Stimulated activated effector memory CD8-positive, alpha-beta T cell treated with anti-CD3 and anti-CD28 coated beads, Interleukin-12 subunit alpha, Interleukin-12 subunit beta, amount 100 ng/mL, for 72 hours (primary cell): ENCODE measurements at regions not wholly inside any gene's neighbourhood (a gene's known extent, or its start where the extent isn't known, plus 50 kb on each side); places are given as distances from the start of the nearest gene placed in this dataset.

Source experiments
- ATAC-seq: fragments of 150-1000 bp; cut with Tn5 transposase; 2 replicates; pipeline ENCODE4 v1.10.0; 2021
- DNase-seq, 2 donors: peaks; one replicate each; pipeline ENCODE4 v3.0.0; 2021 to 2022; ENCODE audit warnings: low spot score in 2 of 2
- H3K27ac Mint-ChIP-seq: one replicate; pipeline ENCODE4 v1.8.0; 2022; ENCODE audit warnings: mild to moderate bottlenecking, mixed read lengths
- H3K36me3 Mint-ChIP-seq: one replicate; pipeline ENCODE4 v1.8.0; 2022; ENCODE audit warnings: mild to moderate bottlenecking, mixed read lengths
- H3K4me1 Mint-ChIP-seq: one replicate; pipeline ENCODE4 v1.8.0; 2022; ENCODE audit warnings: mixed read lengths
- H3K4me3 Mint-ChIP-seq: one replicate; pipeline ENCODE4 v1.8.0; 2022; ENCODE audit warnings: mild to moderate bottlenecking, mixed read lengths
- H3K9me3 Mint-ChIP-seq: one replicate; pipeline ENCODE4 v1.8.0; 2022; ENCODE audit warnings: mixed read lengths

- Mint-ChIP-seq H3K4me1 (no peaks in the 10 kb centered on the region), H3K4me3 (no peak overlapping the region), H3K9me3 (no peaks in the 10 kb centered on the region), H3K27ac (no peak overlapping the region), H3K36me3 (no peaks in the 10 kb centered on the region)
- DNase-seq (no peak), ATAC-seq (no peak)
These were observed 101.7 kb upstream of the PMEPA1 start for GRCh38 chr20:57811374-57812020.

- no peak for DNase-seq
- Mint-ChIP-seq H3K36me3 (no peaks in the 10 kb centered on the region), H3K9me3 (no peaks in the 10 kb centered on the region), H3K4me1 (no peaks in the 10 kb centered on the region), H3K4me3 (no peak overlapping the region), H3K27ac (no peak overlapping the region)
- no peak for ATAC-seq
These were observed 100.9 kb upstream of the PMEPA1 start for GRCh38 chr20:57810511-57811373.

DNA sequence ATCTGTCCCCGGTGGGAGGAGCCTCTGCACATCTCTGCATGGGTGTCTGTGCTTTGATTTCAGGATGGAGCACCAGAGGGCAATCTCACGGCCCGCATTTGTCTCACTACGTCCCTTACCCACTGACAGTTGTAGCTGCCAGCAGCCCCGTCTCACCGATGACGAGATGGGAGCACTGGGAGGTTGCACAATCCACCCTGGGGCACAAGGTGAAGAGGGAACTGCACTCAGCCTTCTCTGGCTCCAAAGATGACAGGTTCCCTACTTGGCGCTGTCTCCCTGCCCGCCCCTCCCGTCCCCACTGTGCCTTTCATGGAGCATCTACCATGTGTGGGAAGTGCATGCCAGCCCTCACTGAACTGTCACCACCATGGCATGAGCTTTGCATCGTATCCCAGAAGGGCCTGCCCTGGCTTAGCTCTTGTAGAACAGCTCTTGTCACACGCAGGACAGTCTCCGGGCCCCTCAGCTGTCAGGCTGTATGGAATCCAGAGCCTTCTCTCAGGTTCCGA lies 99.9 kb upstream of the PMEPA1 start:
- Mint-ChIP-seq H3K4me1 (no peaks in the 10 kb centered on the region), H3K4me3 (no peak overlapping the region), H3K9me3 (no peaks in the 10 kb centered on the region), H3K36me3 (no peaks in the 10 kb centered on the region), H3K27ac (no peak overlapping the region)
- ATAC-seq, result no peak
- DNase-seq, result no peak

- ATAC-seq, result no peak
- no peaks in the 10 kb centered on the region for H3K4me1 Mint-ChIP-seq
- no peaks in the 10 kb centered on the region for H3K36me3 Mint-ChIP-seq
- no peak overlapping the region for H3K27ac Mint-ChIP-seq
- H3K4me3 Mint-ChIP-seq, result no peak overlapping the region
- H3K9me3 Mint-ChIP-seq, result no peaks in the 10 kb centered on the region
- no peak for DNase-seq
These were observed 99.3 kb upstream of the PMEPA1 start for GRCh38 chr20:57809149-57809548.

- H3K36me3 Mint-ChIP-seq, result no peaks in the 10 kb centered on the region
- H3K27ac Mint-ChIP-seq, result no peak overlapping the region
These were observed 98.7 kb upstream of the PMEPA1 start for GRCh38 chr20:57808264-57809070.

DNA sequence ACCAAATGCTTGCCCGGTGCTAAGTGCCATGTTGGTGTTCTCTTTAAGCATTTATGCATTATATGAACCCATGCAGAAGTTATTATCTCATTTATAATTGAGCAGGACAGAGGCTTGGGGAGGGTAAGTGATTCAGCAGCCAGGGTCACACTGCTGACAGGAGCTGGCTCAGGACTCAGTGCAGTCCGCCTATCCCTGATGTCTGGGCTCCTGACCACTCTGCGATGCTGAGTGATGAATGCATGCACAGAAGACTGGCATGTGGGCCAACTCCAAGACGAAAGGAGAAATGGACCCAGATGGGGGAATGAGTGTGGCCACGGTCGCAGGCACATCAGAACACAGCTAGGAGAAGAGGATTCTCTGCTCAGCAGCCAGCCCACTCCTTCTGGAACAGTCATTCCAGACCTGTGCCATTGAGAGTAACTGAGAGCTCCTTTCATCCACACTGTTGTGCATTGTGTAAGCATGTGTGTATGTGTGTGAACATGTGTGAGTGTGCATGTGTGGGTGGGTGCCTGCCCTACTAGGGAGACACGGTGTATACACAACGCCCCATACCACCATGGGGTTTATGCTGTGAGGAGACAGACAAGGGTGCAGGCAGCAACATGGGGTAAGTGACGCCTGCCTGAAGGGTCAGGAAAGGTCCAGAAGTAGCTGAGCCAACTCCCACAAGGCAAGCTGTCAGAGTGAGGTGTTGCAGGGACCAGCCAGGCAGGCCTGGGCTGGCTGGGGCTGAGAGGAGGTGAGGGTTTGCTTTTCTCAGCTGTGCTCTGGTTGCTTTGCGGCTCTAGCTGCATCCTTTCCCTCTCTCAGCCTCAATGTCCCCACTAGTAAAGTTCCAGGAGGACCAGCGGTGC lies 97.8 kb upstream of the PMEPA1 start:
- Mint-ChIP-seq H3K4me3 (no peak overlapping the region), H3K9me3 (no peaks in the 10 kb centered on the region), H3K36me3 (no peaks in the 10 kb centered on the region), H3K27ac (no peak overlapping the region), H3K4me1 (no peaks in the 10 kb centered on the region)
- DNase-seq, result no peak
- no peak for ATAC-seq

More at GRCh38 chr20:57808264-57809070, 98.7 kb upstream of the PMEPA1 start:
- DNase-seq, result no peak
- Mint-ChIP-seq H3K4me3 (no peak overlapping the region), H3K9me3 (no peaks in the 10 kb centered on the region), H3K4me1 (no peaks in the 10 kb centered on the region)
- no peak for ATAC-seq

GRCh38 chr20:57806975-57807374 lies 97.2 kb upstream of the PMEPA1 start:
- Mint-ChIP-seq H3K27ac (no peak overlapping the region), H3K4me3 (no peak overlapping the region), H3K9me3 (no peaks in the 10 kb centered on the region), H3K4me1 (no peaks in the 10 kb centered on the region), H3K36me3 (no peaks in the 10 kb centered on the region)
- no peak for DNase-seq
- ATAC-seq, result no peak

GRCh38 chr20:57806476-57806875 lies 96.7 kb upstream of the PMEPA1 start:
- Mint-ChIP-seq H3K9me3 (no peaks in the 10 kb centered on the region), H3K4me1 (no peaks in the 10 kb centered on the region), H3K36me3 (no peaks in the 10 kb centered on the region), H3K4me3 (no peak overlapping the region), H3K27ac (no peak overlapping the region)
- DNase-seq, result no peak
- ATAC-seq, result no peak

GRCh38 chr20:57805747-57806146 lies 95.9 kb upstream of the PMEPA1 start:
- Mint-ChIP-seq H3K9me3 (no peaks in the 10 kb centered on the region), H3K4me1 (no peaks in the 10 kb centered on the region), H3K27ac (no peak overlapping the region), H3K36me3 (no peaks in the 10 kb centered on the region), H3K4me3 (no peak overlapping the region)
- ATAC-seq, result no peak
- no peak for DNase-seq

- Mint-ChIP-seq H3K36me3 (no peaks in the 10 kb centered on the region), H3K27ac (no peak overlapping the region), H3K9me3 (no peaks in the 10 kb centered on the region), H3K4me1 (no peaks in the 10 kb centered on the region), H3K4me3 (no peak overlapping the region)
- DNase-seq, result no peak
- no peak for ATAC-seq
These were observed 94.8 kb upstream of the PMEPA1 start for GRCh38 chr20:57804470-57805250.

- H3K27ac Mint-ChIP-seq, result no peak overlapping the region
- H3K9me3 Mint-ChIP-seq, result no peaks in the 10 kb centered on the region
- ATAC-seq, result no peak
These were observed 93.7 kb upstream of the PMEPA1 start for GRCh38 chr20:57803508-57804005.

DNA sequence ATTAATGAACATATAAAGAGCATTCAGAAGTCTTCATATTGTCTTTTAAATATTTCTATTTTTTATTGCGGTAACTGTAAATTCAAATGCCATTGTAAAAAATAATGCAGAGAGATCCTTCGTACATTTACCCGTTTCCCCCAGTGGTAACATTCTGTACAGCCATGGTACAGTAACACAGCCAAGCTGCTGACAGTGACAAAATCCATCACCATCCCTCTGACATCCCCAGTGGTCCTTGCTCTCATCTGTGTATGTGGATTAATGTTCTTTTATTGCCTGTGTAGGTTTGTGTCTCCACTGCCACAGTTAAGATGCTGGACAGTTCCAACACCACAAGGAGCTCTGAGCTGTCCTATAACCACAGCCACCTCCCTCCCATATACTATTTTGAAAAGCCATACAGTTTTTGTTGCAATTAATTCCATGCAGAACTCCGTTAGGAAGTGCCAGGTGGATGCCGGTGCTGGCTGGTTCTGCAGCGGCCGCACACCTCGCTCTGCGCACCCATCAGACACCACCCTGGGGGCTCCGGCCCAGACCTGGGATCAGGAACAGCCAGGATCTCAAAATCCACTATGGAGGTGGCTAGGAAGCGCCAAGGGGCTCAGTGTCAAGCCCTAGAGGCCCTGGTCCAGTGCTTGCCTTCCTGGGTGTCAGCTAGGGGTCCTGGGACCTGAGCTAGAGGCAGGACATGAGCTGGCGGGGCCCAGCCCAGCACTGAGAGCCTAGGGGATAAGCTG lies 93.1 kb upstream of the PMEPA1 start:
- Mint-ChIP-seq H3K36me3 (no peaks in the 10 kb centered on the region), H3K27ac (no peak overlapping the region), H3K9me3 (no peaks in the 10 kb centered on the region), H3K4me3 (no peak overlapping the region), H3K4me1 (no peaks in the 10 kb centered on the region)
- no peak for DNase-seq
- ATAC-seq, result no peak

More at GRCh38 chr20:57803508-57804005, 93.7 kb upstream of the PMEPA1 start:
- no peaks in the 10 kb centered on the region for H3K4me1 Mint-ChIP-seq
- no peaks in the 10 kb centered on the region for H3K36me3 Mint-ChIP-seq
- H3K4me3 Mint-ChIP-seq, result no peak overlapping the region
- no peak for DNase-seq

- Mint-ChIP-seq H3K4me1 (no peaks in the 10 kb centered on the region), H3K27ac (no peak overlapping the region), H3K9me3 (no peaks in the 10 kb centered on the region), H3K36me3 (no peaks in the 10 kb centered on the region), H3K4me3 (no peak overlapping the region)
- ATAC-seq (no peak), DNase-seq (no peak)
These were observed 91.8 kb upstream of the PMEPA1 start for GRCh38 chr20:57801581-57801980.
